Activated effector memory CD4-positive, alpha-beta T cell treated with anti-CD3 and anti-CD28 coated beads, Interleukin-2, amount 50 U/mL, for 16 hours (primary cell): ENCODE measurements at regions not wholly inside any gene's neighbourhood (a gene's known extent, or its start where the extent isn't known, plus 50 kb on each side); places are given as distances from the start of the nearest gene placed in this dataset.

Experiments used
- DNase-seq: peaks from one replicate; pipeline ENCODE4 v3.0.0-alpha.2; 2020

DNA sequence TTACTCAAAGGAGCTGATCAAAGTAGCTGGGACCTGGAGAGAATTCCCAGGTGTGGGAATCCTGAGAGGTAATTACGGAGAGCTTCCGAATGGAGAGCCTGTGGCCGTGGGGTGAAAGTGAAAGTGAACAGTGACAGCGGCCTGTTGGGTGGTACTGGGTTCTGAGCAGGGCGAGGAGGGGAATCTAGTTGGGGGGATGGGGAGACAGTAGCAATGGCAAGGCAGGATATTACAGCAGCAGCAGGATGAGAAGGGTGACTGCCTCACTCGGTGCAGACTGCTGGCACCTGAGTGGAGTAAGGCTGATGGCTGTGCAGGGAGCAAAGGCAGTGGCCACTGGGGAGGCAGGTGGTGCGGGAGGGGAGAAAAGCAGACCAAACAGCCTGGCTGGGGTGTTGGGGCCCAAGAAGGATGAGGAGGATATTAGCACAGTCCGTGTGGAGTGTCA is 70.3 kb upstream of the PRDX6 start:
- DNase-seq = no peak

DNA sequence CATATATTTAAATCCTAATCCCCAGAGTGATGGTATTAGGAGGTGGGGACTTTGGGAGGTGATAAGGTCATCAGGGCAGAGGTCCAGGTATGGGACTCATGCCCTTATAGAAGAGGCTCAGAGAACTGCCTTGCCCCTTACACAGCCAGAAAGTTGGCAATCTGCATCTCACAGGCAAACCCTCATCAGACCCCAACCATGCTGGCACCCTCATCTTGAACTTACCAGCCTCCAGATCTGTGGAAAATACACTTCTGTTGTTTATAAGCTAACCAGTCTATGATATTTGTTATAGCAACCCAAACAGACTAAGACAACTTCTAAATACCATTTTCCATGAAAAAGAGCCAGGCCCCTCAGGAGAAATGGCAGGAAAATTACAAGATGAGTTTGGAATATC is 69.3 kb upstream of the PRDX6 start:
- no peak for DNase-seq

DNA sequence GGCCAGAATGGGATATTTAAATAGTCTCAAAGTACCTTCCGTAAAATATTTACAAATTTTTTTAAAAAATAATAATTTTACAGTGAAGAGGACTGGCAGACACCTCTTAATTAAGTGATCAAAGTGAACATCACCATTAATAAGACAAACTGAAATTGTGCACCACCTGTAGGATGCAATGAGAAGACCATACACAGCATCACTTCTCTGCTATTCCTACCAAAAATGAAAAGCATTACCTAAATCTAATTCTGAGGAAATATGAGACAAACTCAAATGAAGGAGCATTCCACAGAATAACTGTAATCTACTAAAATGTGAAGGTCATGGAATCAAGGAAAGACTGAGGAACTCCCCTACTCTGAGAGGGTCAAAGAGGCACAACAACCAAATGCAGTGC is 68.2 kb upstream of the PRDX6 start:
- no peak for DNase-seq

DNA sequence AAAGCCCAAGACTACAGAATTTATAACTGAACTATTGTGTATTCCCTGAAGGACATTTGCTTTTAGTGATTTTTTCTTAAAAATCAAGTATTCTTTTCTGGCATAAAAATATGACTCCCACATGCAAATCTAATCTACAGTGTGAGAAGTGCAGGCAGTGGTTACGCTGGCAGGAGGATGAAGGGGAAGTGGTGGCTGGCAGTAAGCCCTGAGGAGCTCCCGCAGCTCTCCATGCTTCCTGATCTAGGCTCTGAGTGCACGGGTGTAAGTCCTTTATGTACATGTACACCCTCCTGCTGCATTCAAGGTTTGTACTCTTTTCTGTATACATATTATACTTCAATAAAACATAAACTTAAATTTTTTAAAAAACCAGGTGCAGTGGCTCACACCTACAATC is 67.5 kb upstream of the PRDX6 start:
- no peak for DNase-seq

DNA sequence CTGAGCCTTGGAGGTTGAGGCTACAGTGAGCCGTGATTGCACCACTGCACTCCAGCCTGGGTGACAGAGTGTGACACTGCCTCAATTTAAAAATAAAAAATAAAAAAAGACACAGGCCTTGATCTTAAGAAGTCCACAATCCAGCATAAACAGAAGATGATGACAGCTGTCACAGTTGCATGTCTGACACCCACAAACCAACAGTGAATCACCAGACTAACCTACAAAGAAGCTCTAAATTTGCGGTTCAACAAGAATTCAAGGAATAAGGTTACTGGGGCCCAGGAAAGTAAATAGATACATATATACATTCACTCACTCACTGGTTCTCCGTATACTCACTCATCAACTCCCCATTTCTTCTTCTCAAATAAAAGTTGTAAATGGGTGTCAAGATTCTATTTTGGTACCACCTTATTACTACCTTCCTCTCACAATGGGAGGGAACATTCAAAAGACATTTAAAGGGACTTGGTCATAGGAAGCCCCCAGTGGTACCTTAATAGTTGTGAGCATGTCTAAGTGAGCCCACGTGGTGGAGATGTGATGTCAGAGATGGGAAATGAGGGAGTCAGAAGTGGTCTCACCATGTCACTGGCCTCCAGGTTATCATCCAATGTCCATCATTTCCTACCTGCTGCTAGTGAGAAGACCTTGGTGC is 66.9 kb upstream of the PRDX6 start:
- no peak for DNase-seq

DNA sequence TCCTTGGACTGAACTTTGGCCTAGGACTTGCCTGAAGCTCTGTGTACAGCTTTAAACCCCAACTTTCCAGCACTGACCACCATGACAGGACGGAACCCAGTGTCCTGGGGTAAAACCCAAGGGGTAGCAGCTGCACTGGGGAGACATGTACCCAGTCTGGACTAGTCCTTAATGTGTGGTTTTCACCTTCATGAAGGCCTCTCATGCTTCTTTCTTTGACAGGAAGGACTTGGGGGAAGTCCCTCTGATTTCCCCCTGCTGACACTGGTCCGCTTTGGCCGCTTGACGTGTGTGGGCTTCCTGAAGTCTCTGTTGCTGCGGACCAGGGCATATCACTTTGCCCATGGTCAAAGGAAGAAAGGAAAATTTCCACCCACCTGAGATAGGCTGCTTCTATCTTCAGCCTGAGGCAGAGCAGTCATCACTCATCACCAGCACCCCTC is 66.3 kb upstream of the PRDX6 start:
- DNase-seq = no peak

DNA sequence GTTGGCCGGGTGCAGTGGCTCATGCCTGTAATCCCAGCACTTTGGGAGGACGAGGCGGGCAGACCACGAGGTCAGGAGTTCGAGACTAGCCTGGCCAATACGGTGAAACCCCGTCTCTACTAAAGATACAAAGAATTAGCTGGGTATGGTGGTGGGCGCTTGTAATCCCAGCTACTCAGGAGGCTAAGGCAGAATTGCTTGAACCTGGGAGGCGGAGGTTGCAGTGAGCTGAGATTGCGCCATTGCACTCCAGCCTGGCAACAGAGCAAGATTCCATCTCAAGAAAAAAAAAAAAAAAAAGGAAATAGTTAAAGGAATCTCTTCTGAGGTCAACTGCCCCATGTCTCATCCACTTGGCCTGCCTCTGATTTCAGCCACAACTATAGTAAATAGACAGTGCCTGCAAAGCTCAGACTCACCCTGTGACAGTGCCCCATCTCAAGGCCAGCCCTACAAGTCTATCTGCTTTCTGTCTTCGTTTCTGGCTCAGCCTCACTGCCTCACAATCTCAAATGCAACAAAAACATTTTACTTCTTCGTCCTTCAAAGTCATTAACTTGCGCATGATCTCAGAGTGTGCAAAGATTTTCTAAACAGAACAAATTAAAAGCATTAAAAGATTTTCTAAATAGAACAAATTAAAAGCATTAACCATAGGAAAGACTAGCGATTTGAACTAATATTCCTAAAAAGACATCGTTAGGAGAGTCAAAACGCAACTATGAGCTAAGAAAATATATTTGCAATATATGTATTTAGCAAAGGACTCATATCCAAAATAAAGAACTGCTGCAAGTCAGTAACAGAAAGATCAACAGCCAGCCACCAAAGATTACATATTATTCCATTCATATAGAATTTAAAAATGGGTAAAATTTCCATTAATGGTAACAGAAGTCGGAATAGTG is 65.0 kb upstream of the PRDX6 start:
- DNase-seq = no peak

DNA sequence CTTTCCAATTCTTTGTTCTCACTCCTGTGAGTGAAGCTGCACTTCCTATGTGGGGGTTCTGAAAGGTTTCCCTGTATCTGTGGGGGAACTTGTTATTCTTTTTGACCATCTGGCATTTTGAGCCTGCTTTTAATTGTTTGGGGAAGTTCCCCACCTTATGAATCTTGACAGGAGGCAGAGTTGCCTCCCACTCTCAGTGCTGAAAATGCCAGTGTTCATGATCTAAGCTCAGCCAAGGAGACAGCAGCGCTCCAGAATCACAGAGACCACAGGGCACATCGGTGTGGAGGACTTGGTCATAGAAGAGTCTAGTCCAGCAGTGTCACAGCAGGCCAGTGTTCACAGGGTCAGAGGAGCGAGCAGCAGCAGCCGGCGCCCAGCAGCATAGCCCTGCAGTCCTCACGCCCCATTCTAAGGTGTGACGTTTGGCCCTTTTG is 63.8 kb upstream of the PRDX6 start:
- no peak for DNase-seq

DNA sequence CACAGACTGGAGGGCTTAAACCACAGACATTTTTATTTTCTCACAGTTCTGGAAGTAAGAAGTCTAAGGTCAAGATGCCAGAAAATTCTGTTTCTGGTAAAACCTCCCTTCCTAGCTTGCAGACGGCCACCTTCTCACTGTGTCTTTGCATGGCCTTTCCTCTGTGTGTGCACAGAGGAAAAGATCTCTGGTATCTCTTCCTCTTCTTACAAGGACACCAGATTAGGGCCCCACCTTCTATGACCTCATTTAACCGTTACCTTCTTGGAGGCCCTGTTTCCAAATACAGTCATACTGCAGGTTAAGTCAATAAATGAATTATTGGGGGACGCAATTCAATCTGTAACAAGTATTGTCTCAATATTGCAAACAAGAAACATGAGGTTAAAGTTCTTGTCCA is 63.0 kb upstream of the PRDX6 start:
- no peak for DNase-seq

DNA sequence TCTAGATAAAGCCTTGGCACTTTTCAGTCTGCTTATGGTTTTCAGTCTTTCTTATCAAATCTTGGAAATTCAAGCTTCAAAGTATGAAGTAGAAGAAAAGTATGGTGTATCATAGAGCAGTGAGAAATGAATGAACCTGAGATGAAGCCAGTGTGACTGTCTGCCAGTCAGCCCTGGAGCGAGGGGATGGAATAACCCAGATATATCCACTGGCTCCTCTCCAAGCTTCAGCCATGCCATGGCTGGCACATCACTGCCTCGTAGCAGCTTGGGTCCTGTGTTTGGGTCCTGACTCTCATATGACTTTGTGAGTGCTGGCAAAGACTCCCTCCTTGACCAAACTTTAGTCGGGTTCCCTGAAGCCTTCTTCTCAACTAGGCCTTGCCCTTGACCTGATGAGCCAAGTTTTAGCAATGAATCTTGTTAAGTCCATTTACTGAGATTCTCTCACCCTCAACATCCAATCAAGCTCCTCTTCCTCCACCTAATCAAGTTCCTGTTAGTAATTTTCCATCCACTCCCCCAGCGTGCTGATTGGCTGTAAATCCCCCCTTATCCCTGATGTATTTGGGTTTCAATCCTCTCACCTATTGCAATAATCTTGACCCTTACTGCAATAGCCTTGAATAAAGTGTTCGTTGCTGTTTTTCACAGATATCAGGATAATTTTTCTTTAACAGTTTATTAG is 62.5 kb upstream of the PRDX6 start:
- DNase-seq = no peak

DNA sequence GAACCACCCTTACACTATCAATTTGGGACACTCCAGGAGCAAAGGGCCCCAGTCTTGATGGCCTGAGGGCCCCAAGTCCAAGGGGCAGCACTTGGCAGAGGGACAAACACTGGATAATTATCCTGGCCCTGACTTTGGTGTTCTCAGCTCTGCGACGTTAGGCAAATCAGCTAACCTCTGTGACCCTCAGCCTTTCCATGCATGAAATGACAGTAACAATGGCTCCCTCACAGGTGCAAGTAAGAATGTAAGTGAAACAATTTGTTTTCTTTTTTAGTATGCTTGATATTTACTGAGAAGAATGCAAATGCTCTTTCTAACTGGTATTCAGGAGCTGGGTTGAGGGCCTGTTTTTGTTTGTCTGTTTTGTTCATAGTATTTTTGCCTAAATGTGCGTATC is 61.6 kb upstream of the PRDX6 start:
- DNase-seq = no peak

DNA sequence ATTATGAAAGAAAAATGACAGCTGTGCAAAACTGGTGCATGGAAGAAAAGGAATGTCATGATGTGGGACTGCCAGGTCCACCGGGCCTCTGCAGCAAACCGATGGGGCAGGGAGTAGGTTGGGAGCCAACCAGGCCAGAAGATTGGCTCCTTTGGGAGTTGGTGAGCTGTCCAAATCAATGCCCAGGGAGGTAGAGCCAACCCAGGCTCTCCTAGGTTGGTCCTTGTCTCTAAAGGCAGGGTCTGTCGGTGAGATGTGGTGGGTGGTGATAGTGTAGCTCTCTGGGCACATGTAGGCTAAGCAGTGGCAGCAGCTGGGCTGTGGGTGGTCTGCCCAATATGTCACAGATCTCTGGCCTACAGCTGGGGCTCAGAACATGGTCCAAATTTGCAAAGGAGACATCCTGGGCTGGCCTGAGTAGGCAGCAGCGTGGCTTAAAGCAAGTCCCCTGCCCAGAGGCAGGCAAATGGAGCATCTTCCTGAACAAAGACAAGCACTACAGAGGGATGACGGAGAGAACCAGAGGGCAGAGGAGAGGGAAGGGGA is 61.2 kb upstream of the PRDX6 start:
- no peak for DNase-seq

DNA sequence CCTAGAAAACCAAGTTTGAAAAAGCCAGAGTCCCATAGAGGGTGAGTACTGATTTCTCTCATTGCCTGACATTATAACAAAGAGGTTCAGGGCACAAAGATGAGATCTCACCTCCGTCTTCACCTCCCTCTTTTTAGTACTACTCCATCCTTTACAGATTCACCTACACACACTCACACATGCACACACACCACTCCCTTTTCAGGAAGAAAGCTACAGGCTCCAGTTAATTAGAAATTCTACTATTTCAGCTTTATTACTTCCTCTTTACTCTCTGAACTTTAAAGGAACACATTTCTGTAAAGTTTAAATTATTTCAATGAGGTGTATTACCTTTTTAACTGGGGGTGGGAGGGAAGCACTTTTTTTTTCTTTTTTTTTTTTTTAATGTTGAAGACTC is 59.6 kb upstream of the PRDX6 start:
- DNase-seq = no peak

DNA sequence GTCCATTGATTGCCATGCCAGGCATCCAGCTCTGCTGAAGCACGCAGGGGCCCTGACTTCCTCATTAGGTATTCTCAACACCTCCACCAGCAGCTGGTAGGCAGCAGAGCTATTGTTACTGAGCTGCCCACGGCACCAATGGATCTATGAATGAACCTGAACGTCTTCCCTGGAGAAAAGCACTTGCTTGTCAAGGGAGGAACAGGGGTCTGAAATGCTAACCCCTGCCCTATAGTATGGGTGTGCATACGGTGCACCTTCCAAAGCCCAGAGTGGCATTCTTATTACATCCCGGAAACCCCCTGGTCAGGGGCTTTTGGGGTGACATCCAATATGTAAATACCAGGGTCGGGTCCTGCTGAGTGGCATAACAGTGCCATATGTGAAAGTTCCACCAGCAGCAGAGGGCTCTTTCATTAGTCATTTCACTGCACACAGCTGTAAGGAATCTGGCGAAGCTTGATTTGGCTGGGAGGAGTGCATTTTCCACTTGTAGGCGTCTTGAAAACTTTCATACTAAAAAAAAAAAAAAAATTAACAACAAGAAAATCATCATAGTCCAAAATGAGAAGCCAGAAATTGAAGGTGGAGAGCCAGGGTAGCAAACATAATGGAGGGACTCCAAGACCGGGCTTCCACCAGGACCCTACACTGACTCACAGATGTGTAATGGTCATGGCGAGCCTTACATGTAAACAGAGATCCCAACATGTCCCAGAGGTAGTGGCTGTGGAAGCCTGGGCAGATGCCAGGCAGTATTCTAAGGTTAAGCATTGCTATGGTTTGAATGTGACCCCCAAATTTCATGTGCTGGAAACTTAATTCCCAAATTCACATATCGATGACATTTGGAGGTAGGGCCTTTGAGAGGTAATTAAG is 58.8 kb upstream of the PRDX6 start:
- DNase-seq = no peak

DNA sequence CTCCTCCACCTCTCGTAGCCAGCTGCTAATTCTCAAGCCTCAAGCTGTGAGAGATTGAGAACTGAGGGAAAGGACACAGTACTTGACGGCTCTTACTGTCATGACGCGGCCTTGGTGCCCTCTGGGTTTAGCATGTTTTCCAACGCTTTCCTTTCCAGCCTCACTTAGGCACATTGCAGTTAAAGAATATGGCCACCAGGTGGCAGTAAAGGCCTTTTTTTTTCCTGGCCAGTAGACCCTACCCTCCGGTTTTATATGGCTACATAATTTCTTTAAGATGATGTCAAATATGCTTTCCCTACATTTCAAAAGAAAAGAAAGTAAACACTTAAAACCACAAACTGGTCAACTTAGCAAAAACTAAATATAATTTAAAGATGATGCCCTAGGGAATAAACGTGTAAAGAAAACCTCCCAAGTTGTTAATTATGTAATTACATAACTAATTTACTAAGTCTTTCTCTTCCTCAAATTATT is 56.8 kb upstream of the PRDX6 start:
- peak; percentile 71 for DNase-seq

DNA sequence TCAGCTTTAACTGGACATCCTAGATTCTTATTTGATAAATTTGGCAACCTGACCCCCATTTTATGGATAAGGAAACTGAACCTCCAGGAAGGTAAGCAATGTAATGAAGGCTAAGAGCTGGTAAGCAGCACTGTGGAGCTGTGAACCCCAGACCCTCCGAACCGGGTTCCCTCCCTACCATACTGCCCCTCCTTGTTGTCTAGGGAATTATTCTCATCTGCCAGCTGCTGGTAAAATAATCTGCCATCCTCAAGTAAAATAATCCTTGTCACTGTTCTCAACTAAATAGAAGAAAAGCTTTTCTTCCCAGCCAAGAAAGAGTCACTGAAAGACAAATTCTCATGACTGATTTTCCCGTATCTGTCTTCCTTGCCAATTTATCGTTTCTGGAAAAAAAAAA is 55.8 kb upstream of the PRDX6 start:
- DNase-seq = no peak

DNA sequence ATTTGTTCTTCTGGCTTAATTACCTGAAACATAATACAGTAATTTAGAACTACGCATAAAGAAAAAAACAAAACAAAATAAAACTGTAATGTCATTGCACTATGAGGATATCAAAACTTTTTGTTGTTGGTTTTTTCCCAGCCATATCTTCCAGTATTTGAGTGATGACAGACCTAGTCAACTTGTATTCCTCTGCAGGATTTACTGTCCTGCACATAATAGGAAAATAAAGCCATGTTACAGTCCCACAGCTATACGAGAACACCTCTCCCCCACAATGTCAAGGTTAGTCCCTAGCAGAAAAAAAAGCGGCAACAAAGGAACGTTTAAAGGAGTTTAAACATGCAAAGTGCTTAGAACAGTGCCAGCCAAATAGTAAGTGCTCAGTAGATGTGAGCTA is 55.3 kb upstream of the PRDX6 start:
- DNase-seq = no peak

DNA sequence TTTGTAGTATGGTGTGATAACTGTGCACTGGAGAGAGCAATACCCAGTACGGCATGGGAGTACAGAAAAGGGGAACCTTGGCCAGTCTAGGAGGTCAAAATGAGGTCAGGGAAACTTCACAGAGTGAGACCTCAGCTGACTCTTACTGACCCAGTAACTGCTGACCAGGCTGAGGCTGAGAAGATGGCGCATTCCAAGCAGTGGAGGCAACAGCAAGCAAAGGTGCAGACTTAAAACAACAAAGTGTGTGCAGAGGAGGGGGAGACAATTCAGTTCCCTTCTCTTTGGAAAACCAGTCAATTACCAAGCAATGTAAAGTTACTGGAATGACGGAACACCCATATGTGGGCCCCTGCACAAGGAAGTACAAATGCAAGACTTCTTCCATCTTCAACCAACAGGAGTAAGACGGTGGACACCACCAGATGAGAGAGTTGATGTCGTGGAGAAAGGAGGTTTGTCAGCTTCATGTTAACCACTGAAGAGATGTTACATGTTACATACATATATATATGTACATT is 54.6 kb upstream of the PRDX6 start:
- DNase-seq = no peak

DNA sequence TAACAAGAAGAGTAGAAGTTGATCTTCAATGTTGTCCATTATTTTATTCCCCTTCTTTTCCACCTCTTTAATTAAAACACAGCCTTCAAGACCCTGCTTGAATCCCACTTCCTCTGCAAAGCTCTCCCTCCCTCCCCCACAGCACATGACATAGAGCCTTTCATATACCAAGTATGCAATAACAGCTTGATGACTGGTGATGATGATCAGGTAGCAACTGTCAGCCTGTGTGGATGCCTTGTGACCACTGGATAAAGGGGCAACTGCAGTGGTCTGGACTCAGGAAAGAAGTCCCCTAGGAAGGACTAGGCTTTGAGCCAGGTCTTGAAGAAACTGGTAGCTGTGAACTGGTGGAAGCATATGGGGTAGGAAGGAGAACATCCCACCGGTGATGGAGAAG is 53.8 kb upstream of the PRDX6 start:
- DNase-seq = no peak

DNA sequence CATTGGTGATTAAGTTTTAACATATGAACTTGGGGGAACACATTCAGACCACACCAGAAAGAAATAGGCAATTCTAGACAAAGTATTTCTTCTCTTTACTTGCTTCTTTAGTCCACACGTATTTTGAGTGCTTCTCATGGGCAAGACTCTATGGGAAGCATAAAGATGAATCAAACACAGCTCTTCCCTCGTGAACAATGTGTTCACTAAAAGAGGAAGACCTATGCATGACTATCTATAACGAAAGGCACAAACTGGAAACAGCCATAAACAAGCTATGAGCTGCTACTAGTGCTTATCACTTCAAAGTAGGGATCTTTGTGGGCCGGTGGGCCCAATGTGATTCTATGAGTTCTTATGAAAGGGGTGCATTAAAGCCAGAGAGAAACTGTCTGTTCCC is 53.0 kb upstream of the PRDX6 start:
- no peak for DNase-seq

DNA sequence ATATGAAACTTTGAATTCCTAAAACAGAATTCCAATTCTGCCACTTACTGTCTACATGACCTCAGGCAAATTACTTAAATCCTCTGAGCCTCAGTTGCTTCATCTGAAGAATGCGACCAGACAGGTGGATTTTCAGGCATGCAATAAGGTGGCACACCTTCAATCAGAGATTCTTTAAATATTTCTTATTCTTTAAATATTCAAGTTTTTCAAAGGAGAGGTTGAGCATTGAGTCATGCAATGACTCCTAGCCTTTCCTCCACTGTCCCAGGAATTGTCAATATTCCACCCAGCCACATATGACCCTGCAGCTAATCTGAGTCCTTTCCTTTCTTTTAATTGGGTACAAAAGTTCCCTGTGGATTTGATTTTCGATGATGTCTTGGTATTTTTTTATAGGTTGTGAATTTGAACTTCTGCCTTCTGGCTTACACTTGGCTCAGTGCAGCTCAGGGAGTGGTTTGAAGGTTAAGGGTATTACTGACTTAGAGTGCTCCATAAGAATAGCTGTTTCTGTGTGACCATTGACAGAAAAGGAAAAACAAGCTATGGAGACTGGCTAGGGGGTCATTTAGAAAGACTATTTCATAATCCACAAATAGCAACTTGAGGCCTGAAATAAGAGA is 52.2 kb upstream of the PRDX6 start:
- no peak for DNase-seq

DNA sequence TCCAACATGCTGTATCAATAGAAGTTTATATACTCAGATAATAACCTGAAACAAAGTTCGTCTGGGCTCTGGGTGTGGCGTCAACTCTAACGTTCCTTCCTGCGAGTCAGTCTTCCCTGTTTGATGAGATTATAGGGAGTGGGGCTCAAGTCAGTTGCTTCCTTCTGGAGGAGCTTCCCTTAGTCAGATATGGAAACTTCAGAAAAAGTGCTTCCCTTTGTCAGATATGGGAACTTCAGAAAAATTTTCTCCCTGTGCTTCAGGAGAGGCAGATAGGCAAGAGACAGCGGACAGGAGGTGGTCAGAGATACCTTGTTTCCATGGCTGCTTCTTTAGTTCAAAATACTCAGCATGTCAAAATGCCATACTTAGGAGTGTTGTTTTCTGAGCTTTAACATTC is 51.1 kb upstream of the PRDX6 start:
- no peak for DNase-seq
